ENCODE measurements at regions not wholly inside any gene's neighbourhood (a gene's known extent, or its start where the extent isn't known, plus 50 kb on each side); places are given as distances from the start of the nearest gene placed in this dataset.

DNA sequence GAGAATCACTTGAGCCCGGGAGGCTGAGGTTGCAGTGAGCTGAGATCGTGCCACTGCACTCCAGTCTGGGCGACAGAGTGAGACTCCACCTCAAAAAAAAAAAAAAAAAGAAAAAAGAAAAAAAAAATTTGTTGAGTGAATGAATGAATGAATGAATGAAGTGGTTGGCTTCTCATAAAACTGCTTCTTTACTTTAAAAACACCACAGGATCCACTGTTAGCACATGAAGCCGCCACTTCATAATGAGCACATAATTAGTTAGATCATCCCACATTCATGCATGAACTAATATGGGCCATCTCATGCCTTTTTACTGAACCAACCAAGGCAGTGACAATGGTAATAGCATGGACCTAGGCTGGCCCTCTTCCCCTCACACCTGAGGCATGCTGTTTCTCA lies 135.0 kb upstream of the XYLT1 start:
- TF ChIP-seq ZNF23 (tag by site-specific recombination; IDR thresholded peaks at IDR 0.05; ENCODE audit: borderline replicate concordance) (no peak), SCRT1 (tag by site-specific recombination; IDR thresholded peaks at IDR 0.05; ENCODE audit: borderline replicate concordance) (no peak), HOXC10 (CRISPR knock-in tag; IDR thresholded peaks at IDR 0.05) (no peak), ZBTB7A (tag by site-specific recombination; IDR thresholded peaks at IDR 0.05; ENCODE audit: low read depth) (no peak), MYNN (tag by site-specific recombination; IDR thresholded peaks at IDR 0.05; ENCODE audit: borderline replicate concordance) (no peak), ZSCAN4 (tag by site-specific recombination; IDR thresholded peaks at IDR 0.05) (no peak), ZFHX2 (tag by site-specific recombination; conservative IDR thresholded peaks at IDR 0.05) (no peak), ZNF621 (tag by site-specific recombination; IDR thresholded peaks at IDR 0.05) (no peak), TRIM28 (IDR thresholded peaks at IDR 0.05; ENCODE audit: borderline replicate concordance, low read length) (no peak), SETDB1 (IDR thresholded peaks at IDR 0.05; ENCODE audit: insufficient read length, low read length) (no peak), ZBTB44 (tag by site-specific recombination; IDR thresholded peaks at IDR 0.05) (no peak), ZNF292 (tag by site-specific recombination; IDR thresholded peaks at IDR 0.05; ENCODE audit: borderline replicate concordance, low read depth) (no peak)
- TF ChIP-seq, protein P1, sequence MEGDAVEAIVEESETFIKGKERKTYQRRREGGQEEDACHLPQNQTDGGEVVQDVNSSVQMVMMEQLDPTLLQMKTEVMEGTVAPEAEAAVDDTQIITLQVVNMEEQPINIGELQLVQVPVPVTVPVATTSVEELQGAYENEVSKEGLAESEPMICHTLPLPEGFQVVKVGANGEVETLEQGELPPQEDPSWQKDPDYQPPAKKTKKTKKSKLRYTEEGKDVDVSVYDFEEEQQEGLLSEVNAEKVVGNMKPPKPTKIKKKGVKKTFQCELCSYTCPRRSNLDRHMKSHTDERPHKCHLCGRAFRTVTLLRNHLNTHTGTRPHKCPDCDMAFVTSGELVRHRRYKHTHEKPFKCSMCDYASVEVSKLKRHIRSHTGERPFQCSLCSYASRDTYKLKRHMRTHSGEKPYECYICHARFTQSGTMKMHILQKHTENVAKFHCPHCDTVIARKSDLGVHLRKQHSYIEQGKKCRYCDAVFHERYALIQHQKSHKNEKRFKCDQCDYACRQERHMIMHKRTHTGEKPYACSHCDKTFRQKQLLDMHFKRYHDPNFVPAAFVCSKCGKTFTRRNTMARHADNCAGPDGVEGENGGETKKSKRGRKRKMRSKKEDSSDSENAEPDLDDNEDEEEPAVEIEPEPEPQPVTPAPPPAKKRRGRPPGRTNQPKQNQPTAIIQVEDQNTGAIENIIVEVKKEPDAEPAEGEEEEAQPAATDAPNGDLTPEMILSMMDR (tag by site-specific recombination; IDR thresholded peaks at IDR 0.05): no peak
